WERI-Rb-1 (cell line): ENCODE measurements at regions not wholly inside any gene's neighbourhood (a gene's known extent, or its start where the extent isn't known, plus 50 kb on each side); places are given as distances from the start of the nearest gene placed in this dataset.

Experiments
- DNase-seq: peaks from one replicate; pipeline ENCODE4 v3.0.0-alpha.2; 2020
- H3K27ac ChIP-seq: fragments of 250-450 bp; sonication (Bioruptor Pico); 2 replicates; pipeline ENCODE4 v1.5.1; 2020; ENCODE audit warnings: mild to moderate bottlenecking, moderate library complexity
- H3K27me3 ChIP-seq: fragments of 250-450 bp; sonication (Bioruptor Pico); 2 replicates; pipeline ENCODE4 v1.5.1; 2021; ENCODE audit warnings: mild to moderate bottlenecking, low read depth, moderate library complexity; ENCODE audit not compliant: insufficient read depth, severe bottlenecking
- H3K36me3 ChIP-seq: fragments of 250-450 bp; sonication (Bioruptor Pico); 2 replicates; pipeline ENCODE4 v1.5.1; 2020; ENCODE audit warnings: mild to moderate bottlenecking, moderate library complexity
- H3K4me3 ChIP-seq: 2 replicates; pipeline ENCODE4 v1.5.1; 2011; ENCODE audit warnings: low read depth, mild to moderate bottlenecking, control low read depth, low read length
- H3K9me3 ChIP-seq: fragments of 250-450 bp; sonication (Bioruptor Pico); 2 replicates; pipeline ENCODE4 v1.5.1; 2021; ENCODE audit warnings: mild to moderate bottlenecking, moderate library complexity; ENCODE audit not compliant: severe bottlenecking
- TF ChIP-seq, protein P1 (sequence below): IDR thresholded peaks from 2 replicates; pipeline ENCODE4 v1.5.1; 2011; ENCODE audit warnings: low read depth, mild to moderate bottlenecking, control low read depth, inconsistent platforms, low read length

GRCh38 chr12:24574538-24574937, 374.4 kb downstream of the BCAT1 start:
- no peaks in the 10 kb centered on the region for H3K36me3 ChIP-seq
- no peak overlapping the region for H3K27ac ChIP-seq
- no peaks in the 10 kb centered on the region for H3K9me3 ChIP-seq
- TF ChIP-seq, protein P1, sequence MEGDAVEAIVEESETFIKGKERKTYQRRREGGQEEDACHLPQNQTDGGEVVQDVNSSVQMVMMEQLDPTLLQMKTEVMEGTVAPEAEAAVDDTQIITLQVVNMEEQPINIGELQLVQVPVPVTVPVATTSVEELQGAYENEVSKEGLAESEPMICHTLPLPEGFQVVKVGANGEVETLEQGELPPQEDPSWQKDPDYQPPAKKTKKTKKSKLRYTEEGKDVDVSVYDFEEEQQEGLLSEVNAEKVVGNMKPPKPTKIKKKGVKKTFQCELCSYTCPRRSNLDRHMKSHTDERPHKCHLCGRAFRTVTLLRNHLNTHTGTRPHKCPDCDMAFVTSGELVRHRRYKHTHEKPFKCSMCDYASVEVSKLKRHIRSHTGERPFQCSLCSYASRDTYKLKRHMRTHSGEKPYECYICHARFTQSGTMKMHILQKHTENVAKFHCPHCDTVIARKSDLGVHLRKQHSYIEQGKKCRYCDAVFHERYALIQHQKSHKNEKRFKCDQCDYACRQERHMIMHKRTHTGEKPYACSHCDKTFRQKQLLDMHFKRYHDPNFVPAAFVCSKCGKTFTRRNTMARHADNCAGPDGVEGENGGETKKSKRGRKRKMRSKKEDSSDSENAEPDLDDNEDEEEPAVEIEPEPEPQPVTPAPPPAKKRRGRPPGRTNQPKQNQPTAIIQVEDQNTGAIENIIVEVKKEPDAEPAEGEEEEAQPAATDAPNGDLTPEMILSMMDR: no peak
- H3K27me3 ChIP-seq: no peaks in the 10 kb centered on the region
- H3K4me3 ChIP-seq: no peak overlapping the region
- DNase-seq: no peak

- no peak overlapping the region for H3K4me3 ChIP-seq
- DNase-seq: no peak
- TF ChIP-seq, protein P1: no peak
- H3K27ac ChIP-seq: no peak overlapping the region
- H3K36me3 ChIP-seq: no peaks in the 10 kb centered on the region
- H3K27me3 ChIP-seq: no peaks in the 10 kb centered on the region
- no peaks in the 10 kb centered on the region for H3K9me3 ChIP-seq
Measured at GRCh38 chr12:24573621-24574020, 375.3 kb downstream of the BCAT1 start.

GRCh38 chr12:24565300-24565699, 383.6 kb downstream of the BCAT1 start:
- H3K9me3 ChIP-seq: no peaks in the 10 kb centered on the region
- DNase-seq: peak; percentile 45
- H3K27me3 ChIP-seq: peaks cover 29% of the 10 kb centered on the region
- no peaks in the 10 kb centered on the region for H3K36me3 ChIP-seq
- no peak overlapping the region for H3K27ac ChIP-seq
- TF ChIP-seq, protein P1: no peak
- no peak overlapping the region for H3K4me3 ChIP-seq

DNA sequence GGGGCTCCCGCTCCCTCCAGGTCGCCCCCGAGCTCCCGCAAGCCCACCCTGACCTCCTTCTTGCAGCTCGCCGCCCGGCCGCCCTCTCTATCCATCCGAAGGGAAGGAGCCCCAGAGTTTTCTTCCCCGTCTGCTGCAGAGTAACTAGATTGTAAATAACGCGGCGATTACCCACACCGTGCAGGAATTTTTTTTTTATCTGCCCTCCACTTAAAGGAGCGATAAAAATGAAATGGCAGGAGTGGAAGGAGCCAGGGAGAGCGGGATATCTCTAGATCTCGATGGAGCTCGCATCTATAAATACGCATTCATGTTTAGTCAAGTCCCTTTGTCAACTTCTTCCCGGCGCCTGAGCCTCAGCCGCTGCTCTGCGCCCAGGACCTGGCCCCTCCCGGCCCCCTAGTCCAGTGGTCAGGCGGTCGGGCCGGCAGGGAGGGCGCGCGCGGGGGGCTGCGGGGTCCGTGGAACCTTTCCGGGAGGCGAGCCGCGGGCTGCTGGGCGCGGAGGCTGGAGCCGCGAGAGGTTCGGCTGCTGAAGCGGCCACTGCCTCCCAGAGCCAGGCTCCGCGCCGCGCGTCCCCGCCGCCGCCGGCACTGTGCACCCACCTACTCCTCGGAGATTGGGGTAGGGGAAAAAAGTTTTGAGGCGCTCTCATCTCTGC, 386.0 kb downstream of the BCAT1 start:
- no peaks in the 10 kb centered on the region for H3K9me3 ChIP-seq
- peak; percentile 16 for DNase-seq
- no peak overlapping the region for H3K27ac ChIP-seq
- H3K27me3 ChIP-seq: peaks cover 29% of the 10 kb centered on the region
- no peaks in the 10 kb centered on the region for H3K36me3 ChIP-seq
- peak overlapping the region; percentile 59 for H3K4me3 ChIP-seq
- TF ChIP-seq, protein P1: no peak

DNA sequence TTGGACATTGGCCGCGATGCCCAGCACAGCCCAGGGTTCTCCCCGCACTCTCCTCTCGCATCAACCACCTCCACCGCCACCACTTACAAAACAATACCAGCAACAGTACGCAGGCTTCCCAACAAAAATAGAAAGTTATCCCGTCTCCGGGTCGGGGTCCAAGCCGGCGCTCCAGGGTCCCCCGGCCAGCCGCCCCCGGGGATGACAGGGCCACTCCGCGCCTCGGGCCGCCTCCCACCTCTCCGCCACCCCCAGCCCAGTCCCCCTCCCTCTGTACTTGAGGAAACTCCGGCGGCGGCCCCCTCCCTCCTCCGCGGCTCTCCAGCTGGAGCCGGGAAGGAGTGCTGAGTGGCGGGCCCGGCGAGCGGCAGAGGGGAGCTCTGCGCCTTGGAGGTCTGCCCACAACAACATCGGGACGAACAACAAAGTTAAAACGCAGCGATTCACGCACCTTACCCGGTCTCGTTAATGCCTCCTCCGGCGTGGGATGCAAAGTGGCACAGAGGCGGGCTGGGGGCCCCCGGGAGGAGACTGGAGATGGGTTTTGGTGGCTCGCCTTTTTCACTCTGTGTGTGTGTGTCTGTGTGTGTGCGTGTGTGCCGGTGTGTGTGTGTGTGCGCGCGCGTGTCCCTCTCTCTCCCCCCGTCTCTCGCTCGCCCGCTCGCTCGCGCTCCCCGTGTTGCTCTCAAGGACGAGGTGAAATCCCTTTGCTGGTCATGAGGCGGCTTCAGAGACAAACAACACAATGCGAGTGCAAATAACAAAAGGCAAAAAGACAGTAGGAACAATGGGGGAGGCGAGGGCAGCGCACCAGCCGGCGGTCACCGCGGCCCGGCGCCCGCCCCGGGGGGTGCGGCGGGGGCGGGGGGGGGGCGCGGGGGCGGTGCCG, 386.8 kb downstream of the BCAT1 start:
- H3K36me3 ChIP-seq: no peaks in the 10 kb centered on the region
- TF ChIP-seq, protein P1: no peak
- H3K9me3 ChIP-seq: no peaks in the 10 kb centered on the region
- no peak overlapping the region for H3K27ac ChIP-seq
- H3K27me3 ChIP-seq: peaks cover 29% of the 10 kb centered on the region
- DNase-seq: peak; percentile 30
- H3K4me3 ChIP-seq: peak overlapping the region; percentile 59
